ENCODE measurements at regions not wholly inside any gene's neighbourhood (a gene's known extent, or its start where the extent isn't known, plus 50 kb on each side); places are given as distances from the start of the nearest gene placed in this dataset.

GRCh38 chr2:133822517-133823225 lies 254.4 kb upstream of the NCKAP5 start:
- 60% methylated on average over 1 of the region's 10 CpGs for WGBS (ENCODE audit: insufficient coverage, low lambda C conversion rate)
- Histone ChIP-seq H3K27me3 (ENCODE audit: control insufficient read depth, insufficient read depth, low read length) (peaks cover 3% of the 10 kb centered on the region), H3K27ac (ENCODE audit: low read length) (no peak overlapping the region), H3K4me3 (ENCODE audit: low read length) (no peak overlapping the region), H3K4me1 (ENCODE audit: control insufficient read depth, insufficient read depth, low read length) (no peaks in the 10 kb centered on the region), H3K36me3 (ENCODE audit: control insufficient read depth, insufficient read depth, low read length) (no peaks in the 10 kb centered on the region), H3K9me3 (ENCODE audit: control insufficient read depth, low read depth, low read length) (no peaks in the 10 kb centered on the region)
- no peak for DNase-seq

DNA sequence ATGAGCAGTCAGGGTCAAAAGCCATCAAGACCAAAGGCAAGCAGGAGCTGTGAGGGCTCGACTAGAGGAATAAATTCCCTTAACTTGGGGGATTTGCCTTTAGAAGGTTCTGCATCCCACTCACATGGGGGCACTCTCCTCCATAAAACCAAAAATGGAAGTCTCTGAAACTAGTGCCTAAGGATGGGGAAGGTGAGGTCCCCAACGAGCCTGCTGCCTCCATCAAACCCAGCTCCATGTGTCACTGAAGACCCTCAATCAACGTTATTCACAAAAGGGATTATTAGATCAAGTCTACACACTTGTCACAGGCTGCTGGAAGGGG lies 254.9 kb upstream of the NCKAP5 start:
- H3K36me3 ChIP-seq (ENCODE audit: control insufficient read depth, insufficient read depth, low read length) = no peaks in the 10 kb centered on the region
- peaks cover 3% of the 10 kb centered on the region for H3K27me3 ChIP-seq (ENCODE audit: control insufficient read depth, insufficient read depth, low read length)
- no peaks in the 10 kb centered on the region for H3K9me3 ChIP-seq (ENCODE audit: control insufficient read depth, low read depth, low read length)
- no peak for DNase-seq
- no peak overlapping the region for H3K27ac ChIP-seq (ENCODE audit: low read length)
- H3K4me3 ChIP-seq (ENCODE audit: low read length) = no peak overlapping the region
- no CpG with 5 or more reads among the region's 3 CpGs for WGBS (ENCODE audit: insufficient coverage, low lambda C conversion rate)
- no peaks in the 10 kb centered on the region for H3K4me1 ChIP-seq (ENCODE audit: control insufficient read depth, insufficient read depth, low read length)

- Histone ChIP-seq H3K4me1 (ENCODE audit: control insufficient read depth, insufficient read depth, low read length) (no peaks in the 10 kb centered on the region), H3K36me3 (ENCODE audit: control insufficient read depth, insufficient read depth, low read length) (no peaks in the 10 kb centered on the region), H3K9me3 (ENCODE audit: control insufficient read depth, low read depth, low read length) (no peaks in the 10 kb centered on the region), H3K27me3 (ENCODE audit: control insufficient read depth, insufficient read depth, low read length) (peaks cover 3% of the 10 kb centered on the region), H3K27ac (ENCODE audit: low read length) (no peak overlapping the region), H3K4me3 (ENCODE audit: low read length) (no peak overlapping the region)
- WGBS (ENCODE audit: insufficient coverage, low lambda C conversion rate) = 89% methylated on average over 1 of the region's 1 CpG
- no peak for DNase-seq
Observed at GRCh38 chr2:133824869-133825268, 256.6 kb upstream of the NCKAP5 start.

DNA sequence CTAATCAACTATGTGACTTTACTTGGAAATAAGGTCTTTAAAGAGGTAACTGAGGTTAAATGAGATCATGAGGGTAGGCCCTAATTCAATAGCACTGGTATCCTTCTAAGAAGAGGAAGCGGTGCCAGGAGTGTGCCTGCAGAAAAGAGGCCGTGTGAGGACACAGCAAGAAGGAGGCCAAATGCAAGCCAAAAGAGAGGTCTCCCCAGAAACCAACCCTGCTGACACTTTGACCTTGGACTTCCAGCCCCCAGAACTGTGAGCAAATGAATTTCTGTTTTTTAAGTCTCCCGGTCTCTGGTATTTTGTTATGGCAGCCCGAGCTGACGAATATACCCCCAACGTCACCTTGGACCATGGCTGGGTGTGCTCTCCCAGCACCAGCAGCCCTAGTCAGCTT lies 257.5 kb upstream of the NCKAP5 start:
- Histone ChIP-seq H3K4me3 (ENCODE audit: low read length) (no peak overlapping the region), H3K27me3 (ENCODE audit: control insufficient read depth, insufficient read depth, low read length) (peaks cover 3% of the 10 kb centered on the region), H3K9me3 (ENCODE audit: control insufficient read depth, low read depth, low read length) (no peaks in the 10 kb centered on the region), H3K36me3 (ENCODE audit: control insufficient read depth, insufficient read depth, low read length) (no peaks in the 10 kb centered on the region), H3K4me1 (ENCODE audit: control insufficient read depth, insufficient read depth, low read length) (no peaks in the 10 kb centered on the region), H3K27ac (ENCODE audit: low read length) (no peak overlapping the region)
- no CpG with 5 or more reads among the region's 6 CpGs for WGBS (ENCODE audit: insufficient coverage, low lambda C conversion rate)
- no peak for DNase-seq

DNA sequence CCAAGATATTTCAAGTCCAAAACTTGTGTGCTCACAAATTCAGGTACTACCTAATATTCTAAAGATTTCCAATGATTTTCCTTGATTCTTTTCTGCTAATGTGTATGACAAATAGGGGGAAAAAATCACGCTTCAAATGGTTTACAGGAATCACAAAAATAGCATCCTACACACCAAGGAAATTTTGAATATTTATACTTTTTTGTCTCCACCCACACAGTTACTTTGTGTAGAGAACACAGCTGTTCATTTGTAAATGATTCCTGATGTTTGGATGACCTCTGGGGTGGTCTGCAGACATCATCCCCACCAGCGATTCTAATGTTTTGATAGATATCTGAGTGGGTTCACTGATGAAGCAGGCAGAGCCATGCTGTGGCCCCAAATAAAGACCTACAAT lies 260.6 kb upstream of the NCKAP5 start:
- DNase-seq = no peak
- Histone ChIP-seq H3K4me1 (ENCODE audit: control insufficient read depth, insufficient read depth, low read length) (no peaks in the 10 kb centered on the region), H3K27ac (ENCODE audit: low read length) (no peak overlapping the region), H3K9me3 (ENCODE audit: control insufficient read depth, low read depth, low read length) (no peaks in the 10 kb centered on the region), H3K4me3 (ENCODE audit: low read length) (no peak overlapping the region), H3K27me3 (ENCODE audit: control insufficient read depth, insufficient read depth, low read length) (peaks cover 3% of the 10 kb centered on the region), H3K36me3 (ENCODE audit: control insufficient read depth, insufficient read depth, low read length) (no peaks in the 10 kb centered on the region)
- WGBS (ENCODE audit: insufficient coverage, low lambda C conversion rate) = no CpG with 5 or more reads among the region's 2 CpGs

DNA sequence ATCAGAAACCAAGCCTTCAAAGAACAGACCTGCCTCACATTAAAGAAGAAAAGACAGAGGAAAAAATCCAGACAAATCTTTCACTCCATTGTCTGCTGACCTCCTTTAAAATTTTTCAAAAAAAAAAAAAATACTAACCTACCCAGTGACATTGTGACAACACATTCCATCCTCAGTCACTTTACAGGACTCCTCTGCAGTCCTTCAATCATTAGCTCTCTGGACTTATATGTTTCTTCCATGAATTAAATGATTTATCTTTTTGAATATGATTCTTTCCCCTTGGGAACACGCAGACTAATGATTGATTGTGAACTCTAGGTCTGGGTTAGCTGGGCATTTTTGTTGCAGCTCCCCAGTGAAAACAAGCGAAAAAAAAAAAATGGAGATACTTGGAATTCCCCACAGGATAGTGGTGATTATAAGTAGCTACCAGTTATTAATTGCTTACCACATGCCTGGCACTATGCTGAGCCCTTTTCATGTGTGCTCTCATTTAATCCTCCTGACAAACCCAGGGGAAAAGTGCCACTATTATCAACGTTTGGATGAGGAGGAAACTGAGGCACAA lies 261.3 kb upstream of the NCKAP5 start:
- Histone ChIP-seq H3K27ac (ENCODE audit: low read length) (no peak overlapping the region), H3K36me3 (ENCODE audit: control insufficient read depth, insufficient read depth, low read length) (no peaks in the 10 kb centered on the region), H3K4me3 (ENCODE audit: low read length) (no peak overlapping the region), H3K27me3 (ENCODE audit: control insufficient read depth, insufficient read depth, low read length) (peaks cover 3% of the 10 kb centered on the region), H3K4me1 (ENCODE audit: control insufficient read depth, insufficient read depth, low read length) (no peaks in the 10 kb centered on the region), H3K9me3 (ENCODE audit: control insufficient read depth, low read depth, low read length) (no peaks in the 10 kb centered on the region)
- 60% methylated on average over 1 of the region's 3 CpGs for WGBS (ENCODE audit: insufficient coverage, low lambda C conversion rate)
- no peak for DNase-seq

GRCh38 chr2:133833746-133834145 lies 265.5 kb upstream of the NCKAP5 start:
- H3K4me3 ChIP-seq (ENCODE audit: low read length) = no peak overlapping the region
- no CpG with 5 or more reads among the region's 1 CpG for WGBS (ENCODE audit: insufficient coverage, low lambda C conversion rate)
- no peaks in the 10 kb centered on the region for H3K4me1 ChIP-seq (ENCODE audit: control insufficient read depth, insufficient read depth, low read length)
- H3K27me3 ChIP-seq (ENCODE audit: control insufficient read depth, insufficient read depth, low read length) = no peaks in the 10 kb centered on the region
- H3K36me3 ChIP-seq (ENCODE audit: control insufficient read depth, insufficient read depth, low read length) = no peaks in the 10 kb centered on the region
- H3K9me3 ChIP-seq (ENCODE audit: control insufficient read depth, low read depth, low read length) = no peaks in the 10 kb centered on the region
- no peak for DNase-seq
- no peak overlapping the region for H3K27ac ChIP-seq (ENCODE audit: low read length)

DNA sequence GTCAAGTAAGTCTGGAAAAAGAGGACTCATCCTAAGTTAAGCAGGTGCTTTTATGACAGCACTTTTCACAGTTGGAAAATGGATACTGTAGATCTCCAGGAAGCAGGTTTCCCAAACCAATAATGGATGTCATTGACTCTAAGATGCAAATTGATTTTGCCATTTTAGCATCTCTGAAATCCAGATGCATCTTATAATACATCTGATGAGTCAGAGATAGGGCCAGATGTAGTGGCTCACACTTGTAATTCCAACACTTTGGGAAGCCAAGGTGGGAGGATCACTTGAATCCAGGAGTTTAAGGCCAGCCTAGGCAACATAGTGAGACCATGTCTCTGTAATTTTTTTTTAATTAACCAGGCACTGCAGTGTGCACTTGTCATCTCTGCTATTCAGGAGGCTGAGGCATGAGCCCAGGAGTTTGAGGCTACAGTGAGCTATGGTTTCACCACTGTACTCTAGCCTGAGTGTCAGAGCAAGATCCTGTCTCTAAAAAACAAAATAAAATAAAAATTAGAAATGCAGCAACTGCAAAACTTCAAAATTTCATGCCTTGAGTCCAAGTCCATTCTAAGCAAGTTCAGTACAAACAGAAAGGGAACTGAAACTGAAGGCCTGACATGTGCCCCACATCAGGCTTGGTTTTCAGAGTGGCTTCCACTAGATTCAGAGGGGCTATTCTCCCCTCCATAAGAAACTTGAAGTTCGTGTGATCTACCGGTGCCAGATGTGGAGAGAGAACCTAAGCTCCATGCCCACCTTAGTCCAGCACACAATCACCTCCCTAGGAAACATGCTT lies 267.8 kb upstream of the NCKAP5 start:
- Histone ChIP-seq H3K36me3 (ENCODE audit: control insufficient read depth, insufficient read depth, low read length) (no peaks in the 10 kb centered on the region), H3K4me3 (ENCODE audit: low read length) (no peak overlapping the region), H3K27me3 (ENCODE audit: control insufficient read depth, insufficient read depth, low read length) (no peaks in the 10 kb centered on the region), H3K27ac (ENCODE audit: low read length) (no peak overlapping the region), H3K4me1 (ENCODE audit: control insufficient read depth, insufficient read depth, low read length) (no peaks in the 10 kb centered on the region), H3K9me3 (ENCODE audit: control insufficient read depth, low read depth, low read length) (no peaks in the 10 kb centered on the region)
- no CpG with 5 or more reads among the region's 2 CpGs for WGBS (ENCODE audit: insufficient coverage, low lambda C conversion rate)
- DNase-seq = no peak

GRCh38 chr2:133836691-133837345 lies 268.6 kb upstream of the NCKAP5 start:
- no peaks in the 10 kb centered on the region for H3K4me1 ChIP-seq (ENCODE audit: control insufficient read depth, insufficient read depth, low read length)
- H3K27me3 ChIP-seq (ENCODE audit: control insufficient read depth, insufficient read depth, low read length) = no peaks in the 10 kb centered on the region
- no peak overlapping the region for H3K27ac ChIP-seq (ENCODE audit: low read length)
- no CpG with 5 or more reads among the region's 11 CpGs for WGBS (ENCODE audit: insufficient coverage, low lambda C conversion rate)
- H3K4me3 ChIP-seq (ENCODE audit: low read length) = no peak overlapping the region
- DNase-seq = no peak
- H3K9me3 ChIP-seq (ENCODE audit: control insufficient read depth, low read depth, low read length) = no peaks in the 10 kb centered on the region
- no peaks in the 10 kb centered on the region for H3K36me3 ChIP-seq (ENCODE audit: control insufficient read depth, insufficient read depth, low read length)

- Histone ChIP-seq H3K36me3 (ENCODE audit: control insufficient read depth, insufficient read depth, low read length) (no peaks in the 10 kb centered on the region), H3K27ac (ENCODE audit: low read length) (no peak overlapping the region), H3K27me3 (ENCODE audit: control insufficient read depth, insufficient read depth, low read length) (no peaks in the 10 kb centered on the region), H3K4me3 (ENCODE audit: low read length) (no peak overlapping the region), H3K9me3 (ENCODE audit: control insufficient read depth, low read depth, low read length) (no peaks in the 10 kb centered on the region), H3K4me1 (ENCODE audit: control insufficient read depth, insufficient read depth, low read length) (no peaks in the 10 kb centered on the region)
- DNase-seq = no peak
- WGBS (ENCODE audit: insufficient coverage, low lambda C conversion rate) = no CpG with 5 or more reads among the region's 6 CpGs
Observed at GRCh38 chr2:133837441-133838094, 269.3 kb upstream of the NCKAP5 start.

Measured in large intestine (tissue), 3 donors.